K562 (cell line): ENCODE measurements at regions not wholly inside any gene's neighbourhood (a gene's known extent, or its start where the extent isn't known, plus 50 kb on each side); places are given as distances from the start of the nearest gene placed in this dataset.

Experiments used
- MCM3 ChIP-seq: fragments of 450-650 bp; IDR thresholded peaks from 2 replicates; pipeline ENCODE4 v1.6.1; 2016
- TF ChIP-seq, protein P1 (sequence below): fragments of 450-650 bp; IDR thresholded peaks from 2 replicates; pipeline ENCODE4 v1.6.1; 2017; ENCODE audit warnings: antibody characterized with exemption, mild to moderate bottlenecking

DNA sequence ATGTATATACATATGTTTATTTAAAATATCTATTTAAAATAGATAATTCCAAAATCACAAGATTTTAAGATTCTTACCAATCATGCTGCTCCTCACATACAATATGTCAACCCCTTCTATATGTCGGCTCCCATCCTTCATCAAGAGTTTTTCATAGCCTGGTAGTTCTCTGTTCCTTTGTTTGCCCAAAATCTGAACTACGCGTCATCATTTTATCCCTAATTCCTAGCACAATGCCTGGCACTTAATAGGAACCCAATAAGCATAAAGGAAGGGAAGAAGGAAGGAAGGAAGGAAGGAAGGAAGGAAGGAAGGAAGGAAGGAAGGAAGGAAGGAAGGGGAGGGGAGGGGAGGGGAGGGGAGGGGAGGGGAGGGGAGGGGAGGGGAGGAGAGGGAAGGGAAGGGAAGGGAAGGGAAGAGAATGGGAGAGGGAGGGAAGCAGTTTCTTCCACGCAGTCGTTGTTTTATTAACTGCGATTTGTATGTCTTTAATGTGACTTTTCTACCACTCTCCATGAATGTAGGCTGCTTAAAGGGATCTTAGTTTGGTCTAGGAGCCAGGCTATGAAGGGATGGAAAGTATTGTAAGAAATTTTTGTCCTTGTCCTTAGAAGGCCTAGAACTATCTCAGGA, 83.3 kb upstream of the PCGF5 start:
- TF ChIP-seq MCM3: no peak
- TF ChIP-seq, protein P1, sequence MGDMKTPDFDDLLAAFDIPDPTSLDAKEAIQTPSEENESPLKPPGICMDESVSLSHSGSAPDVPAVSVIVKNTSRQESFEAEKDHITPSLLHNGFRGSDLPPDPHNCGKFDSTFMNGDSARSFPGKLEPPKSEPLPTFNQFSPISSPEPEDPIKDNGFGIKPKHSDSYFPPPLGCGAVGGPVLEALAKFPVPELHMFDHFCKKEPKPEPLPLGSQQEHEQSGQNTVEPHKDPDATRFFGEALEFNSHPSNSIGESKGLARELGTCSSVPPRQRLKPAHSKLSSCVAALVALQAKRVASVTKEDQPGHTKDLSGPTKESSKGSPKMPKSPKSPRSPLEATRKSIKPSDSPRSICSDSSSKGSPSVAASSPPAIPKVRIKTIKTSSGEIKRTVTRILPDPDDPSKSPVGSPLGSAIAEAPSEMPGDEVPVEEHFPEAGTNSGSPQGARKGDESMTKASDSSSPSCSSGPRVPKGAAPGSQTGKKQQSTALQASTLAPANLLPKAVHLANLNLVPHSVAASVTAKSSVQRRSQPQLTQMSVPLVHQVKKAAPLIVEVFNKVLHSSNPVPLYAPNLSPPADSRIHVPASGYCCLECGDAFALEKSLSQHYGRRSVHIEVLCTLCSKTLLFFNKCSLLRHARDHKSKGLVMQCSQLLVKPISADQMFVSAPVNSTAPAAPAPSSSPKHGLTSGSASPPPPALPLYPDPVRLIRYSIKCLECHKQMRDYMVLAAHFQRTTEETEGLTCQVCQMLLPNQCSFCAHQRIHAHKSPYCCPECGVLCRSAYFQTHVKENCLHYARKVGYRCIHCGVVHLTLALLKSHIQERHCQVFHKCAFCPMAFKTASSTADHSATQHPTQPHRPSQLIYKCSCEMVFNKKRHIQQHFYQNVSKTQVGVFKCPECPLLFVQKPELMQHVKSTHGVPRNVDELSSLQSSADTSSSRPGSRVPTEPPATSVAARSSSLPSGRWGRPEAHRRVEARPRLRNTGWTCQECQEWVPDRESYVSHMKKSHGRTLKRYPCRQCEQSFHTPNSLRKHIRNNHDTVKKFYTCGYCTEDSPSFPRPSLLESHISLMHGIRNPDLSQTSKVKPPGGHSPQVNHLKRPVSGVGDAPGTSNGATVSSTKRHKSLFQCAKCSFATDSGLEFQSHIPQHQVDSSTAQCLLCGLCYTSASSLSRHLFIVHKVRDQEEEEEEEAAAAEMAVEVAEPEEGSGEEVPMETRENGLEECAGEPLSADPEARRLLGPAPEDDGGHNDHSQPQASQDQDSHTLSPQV: no peak
